HG03095 (cell line): ENCODE measurements at regions not wholly inside any gene's neighbourhood (a gene's known extent, or its start where the extent isn't known, plus 50 kb on each side); places are given as distances from the start of the nearest gene placed in this dataset.
"Not testable (repeated sequence)": the region's sequence is repeated elsewhere in the genome, so short reads cannot be mapped to it uniquely, and the experiment has no call there.

Source experiments
- ATAC-seq: cut with Tn5 transposase; IDR thresholded peaks from one replicate; pipeline ENCODE4 v1.9.1; 2021; ENCODE audit warnings: moderate library complexity; ENCODE audit not compliant: unreplicated experiment

- no peak for ATAC-seq
Measured at GRCh38 chr14:56996721-56997399, 186.6 kb upstream of the OTX2 start.

- no peak for ATAC-seq
Measured at GRCh38 chr14:56995010-56995409, 184.7 kb upstream of the OTX2 start.

- no peak for ATAC-seq
Measured at GRCh38 chr14:56992332-56992820, 182.1 kb upstream of the OTX2 start.

- not testable (repeated sequence) for ATAC-seq
Measured at GRCh38 chr14:56990991-56991627, 180.8 kb upstream of the OTX2 start.

- no peak for ATAC-seq
Measured at GRCh38 chr14:56989359-56989758, 179.1 kb upstream of the OTX2 start.

GRCh38 chr14:56979936-56980335 is 169.7 kb upstream of the OTX2 start:
- no peak for ATAC-seq

- ATAC-seq, result no peak
Measured at GRCh38 chr14:56976211-56976610, 165.9 kb upstream of the OTX2 start.

- no peak for ATAC-seq
Measured at GRCh38 chr14:56975521-56975920, 165.2 kb upstream of the OTX2 start.

- no peak for ATAC-seq
Measured at GRCh38 chr14:56972948-56973347, 162.7 kb upstream of the OTX2 start.

- no peak for ATAC-seq
Measured at GRCh38 chr14:56964895-56965294, 154.6 kb upstream of the OTX2 start.

GRCh38 chr14:56963381-56963780 is 153.1 kb upstream of the OTX2 start:
- ATAC-seq, result no peak

GRCh38 chr14:56962444-56963080 is 152.3 kb upstream of the OTX2 start:
- no peak for ATAC-seq

GRCh38 chr14:56959869-56960268 is 149.6 kb upstream of the OTX2 start:
- ATAC-seq, result no peak

GRCh38 chr14:56959121-56959520 is 148.8 kb upstream of the OTX2 start:
- ATAC-seq, result no peak

- ATAC-seq, result no peak
Measured at GRCh38 chr14:56956182-56956581, 145.9 kb upstream of the OTX2 start.

GRCh38 chr14:56955745-56956144 is 145.5 kb upstream of the OTX2 start:
- ATAC-seq, result no peak

- ATAC-seq, result no peak
Measured at GRCh38 chr14:56953884-56954283, 143.6 kb upstream of the OTX2 start.

- no peak for ATAC-seq
Measured at GRCh38 chr14:56952766-56953473, 142.6 kb upstream of the OTX2 start.

GRCh38 chr14:56949828-56950227 is 139.5 kb upstream of the OTX2 start:
- no peak for ATAC-seq

GRCh38 chr14:56945291-56945690 is 135.0 kb upstream of the OTX2 start:
- ATAC-seq, result no peak

- no peak for ATAC-seq
Measured at GRCh38 chr14:56944397-56944796, 134.1 kb upstream of the OTX2 start.

- no peak for ATAC-seq
Measured at GRCh38 chr14:56933446-56933845, 123.2 kb upstream of the OTX2 start.
